Fibroblast of skin of abdomen (primary cell): ENCODE measurements at regions not wholly inside any gene's neighbourhood (a gene's known extent, or its start where the extent isn't known, plus 50 kb on each side); places are given as distances from the start of the nearest gene placed in this dataset.
"Not testable (repeated sequence)": the region's sequence is repeated elsewhere in the genome, so short reads cannot be mapped to it uniquely, and the experiment has no call there.

Experiments
- DNase-seq: peaks from one replicate; pipeline ENCODE4 v3.0.0-alpha.2; 2013

DNA sequence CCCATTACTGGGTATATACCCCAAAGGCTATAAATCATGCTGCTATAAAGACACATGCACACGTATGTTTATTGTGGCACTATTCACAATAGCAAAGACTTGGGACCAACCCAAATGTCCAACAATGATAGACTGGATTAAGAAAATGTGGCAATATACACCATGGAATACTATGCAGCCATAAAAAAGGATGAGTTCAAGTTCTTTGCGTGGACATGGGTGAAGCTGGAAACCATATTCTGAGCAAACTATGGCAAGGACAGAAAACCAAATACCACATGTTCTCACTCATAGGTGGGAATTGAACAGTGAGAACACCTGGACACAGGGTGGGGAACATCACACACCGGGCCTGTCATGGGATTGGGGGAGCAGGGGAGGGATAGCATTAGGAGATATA lies 54.4 kb upstream of the MUCL1 start:
- not testable (repeated sequence) for DNase-seq

DNA sequence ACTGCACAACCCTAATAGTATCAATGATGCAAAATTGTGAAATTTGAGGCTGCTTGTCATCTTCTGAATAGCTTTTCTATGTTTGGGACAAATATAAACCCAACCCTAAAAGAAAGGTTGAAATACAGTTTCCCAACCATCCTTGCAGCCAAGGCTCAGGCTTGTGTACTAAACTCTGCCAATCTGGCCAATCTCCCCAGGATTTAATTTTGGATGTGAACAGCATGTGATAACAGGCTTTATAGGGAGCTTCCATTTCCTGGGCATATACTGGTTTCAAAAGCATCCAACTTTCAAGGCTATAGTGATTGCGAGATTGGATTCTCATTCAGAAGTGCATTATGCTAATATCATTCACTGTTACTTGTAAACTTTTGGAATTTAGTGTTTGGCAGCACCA lies 55.7 kb upstream of the MUCL1 start:
- no peak for DNase-seq

GRCh38 chr12:54796991-54797390 lies 57.3 kb upstream of the MUCL1 start:
- DNase-seq: no peak

DNA sequence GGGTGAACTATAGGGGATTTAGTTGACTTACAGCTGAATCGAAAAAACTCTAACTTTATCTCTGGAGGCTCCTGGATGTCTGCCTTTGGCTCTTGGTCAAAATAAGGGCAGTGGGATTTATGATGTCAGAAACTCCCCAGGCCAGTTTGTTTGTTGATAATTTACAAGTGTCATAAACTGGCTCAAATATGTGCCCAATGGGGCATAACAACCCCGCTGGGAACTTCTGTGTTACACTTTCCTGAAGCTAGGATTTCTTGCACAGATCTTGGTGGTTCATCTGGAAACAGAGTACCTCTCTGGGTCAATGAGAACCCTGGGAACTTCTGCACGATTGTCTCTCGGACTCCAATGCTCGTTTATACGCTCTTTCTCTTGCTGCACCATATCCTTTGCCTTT lies 58.7 kb upstream of the MUCL1 start:
- no peak for DNase-seq

GRCh38 chr12:54786081-54786480 lies 68.2 kb upstream of the MUCL1 start:
- no peak for DNase-seq

DNA sequence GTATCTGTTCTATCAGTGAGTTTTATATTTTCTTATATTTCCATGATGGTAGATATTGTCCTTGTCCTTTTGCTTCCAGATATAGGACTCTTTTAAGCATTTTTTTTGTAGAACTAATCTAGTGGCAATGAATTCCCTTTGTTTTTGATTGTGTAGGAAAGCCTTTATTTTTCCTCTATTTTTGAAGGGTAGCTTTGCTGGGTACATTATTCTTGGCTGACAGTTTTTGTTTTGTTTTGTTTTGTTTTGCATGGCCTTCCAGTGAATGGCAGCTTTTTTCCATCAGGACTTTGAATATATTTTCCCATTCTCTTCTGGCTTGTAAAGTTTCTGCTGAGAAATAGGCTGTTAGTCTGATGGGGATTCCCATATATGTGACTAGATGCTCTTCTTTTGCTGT lies 70.2 kb upstream of the MUCL1 start:
- no peak for DNase-seq

DNA sequence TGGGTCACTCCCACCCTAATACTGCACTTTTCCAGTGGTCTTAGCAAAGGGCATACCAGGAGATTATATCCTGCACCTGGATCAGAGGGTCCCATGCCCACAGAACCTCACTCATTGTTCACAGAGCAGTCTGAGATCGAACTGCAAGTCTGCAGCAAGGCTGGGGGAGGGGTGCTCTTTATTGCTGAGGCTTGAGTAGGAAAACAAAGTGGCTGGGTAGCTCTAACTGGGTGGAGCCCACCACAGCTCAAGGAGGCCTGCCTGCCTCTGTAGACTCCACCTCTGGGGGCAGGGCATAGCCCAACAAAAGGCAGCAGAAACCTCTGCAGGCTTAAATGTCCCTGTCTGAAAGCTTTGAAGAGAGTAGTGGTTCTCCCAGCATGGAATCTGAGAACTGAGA lies 77.3 kb upstream of the MUCL1 start:
- DNase-seq: not testable (repeated sequence)

- no peak for DNase-seq
These were observed 80.7 kb upstream of the MUCL1 start for GRCh38 chr12:54773593-54773992.

GRCh38 chr12:54765652-54766051 lies 88.7 kb upstream of the MUCL1 start:
- no peak for DNase-seq

DNA sequence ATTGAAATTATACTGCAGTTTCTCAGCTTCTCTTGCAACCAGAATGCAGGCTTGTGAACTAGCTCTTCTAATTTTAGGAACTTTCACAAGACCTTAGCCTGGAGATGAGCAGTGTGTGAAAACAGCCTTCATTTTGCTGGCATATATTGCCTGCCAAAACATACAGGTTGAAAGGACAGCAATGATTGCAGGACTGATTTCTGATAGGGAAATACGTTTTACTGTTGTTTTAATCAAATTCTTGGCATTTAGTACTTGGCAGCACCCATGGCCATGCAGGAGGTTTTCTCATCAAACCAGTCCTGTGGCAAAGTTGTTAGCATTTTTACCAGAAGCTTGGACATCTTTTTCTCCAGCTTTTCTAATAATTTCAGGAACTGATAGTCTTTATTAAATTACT lies 91.9 kb upstream of the MUCL1 start:
- no peak for DNase-seq

DNA sequence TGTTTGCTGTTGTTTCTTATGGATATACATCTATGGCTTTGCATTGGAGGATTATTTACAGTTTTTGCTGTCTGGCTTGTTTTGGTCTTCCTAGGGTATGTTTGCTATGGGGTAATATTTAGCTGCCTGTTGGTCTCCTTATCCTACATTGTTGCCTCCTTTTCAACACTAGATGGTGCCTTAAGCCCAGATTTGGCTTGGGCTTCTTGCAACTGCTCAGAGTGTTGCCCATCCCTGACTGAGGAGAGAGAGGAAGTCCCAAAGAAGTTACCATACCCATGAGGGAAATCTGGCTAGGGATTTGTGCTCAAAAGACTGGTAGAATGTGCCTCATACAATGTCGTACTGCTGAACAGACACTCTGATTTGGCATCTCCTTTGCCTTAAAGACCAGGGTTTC lies 94.6 kb upstream of the MUCL1 start:
- no peak for DNase-seq

- DNase-seq: no peak
These were observed 102.8 kb upstream of the MUCL1 start for GRCh38 chr12:54751493-54751892.

DNA sequence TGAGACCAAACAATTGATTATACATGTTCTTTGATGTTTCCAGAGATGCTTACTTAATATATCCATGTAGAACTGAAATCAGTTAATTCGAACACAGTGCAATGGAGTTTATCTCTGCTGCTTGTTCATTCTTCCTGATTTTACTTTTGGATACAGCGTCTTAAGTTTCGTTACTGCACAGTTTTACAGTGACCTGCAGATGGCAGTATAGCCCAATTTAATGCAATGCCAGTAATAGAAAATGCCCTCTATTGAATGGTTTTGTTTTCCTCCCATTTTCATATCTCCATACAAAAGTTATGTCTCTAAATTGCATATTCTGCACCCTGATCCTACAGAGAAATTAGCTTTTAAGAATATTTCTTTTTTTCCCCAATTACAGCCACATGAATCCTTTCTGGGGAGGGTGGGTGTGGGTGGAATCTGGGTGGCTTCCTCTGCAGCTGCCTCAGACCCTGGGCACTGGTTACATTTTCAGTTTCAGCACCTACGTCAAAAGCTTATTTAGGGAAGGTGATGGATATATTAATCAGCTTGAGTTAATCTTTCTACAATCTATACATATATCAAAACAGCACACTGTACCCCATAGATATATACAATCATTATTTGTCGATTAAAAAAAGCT lies 101.1 kb upstream of the DCD start:
- DNase-seq: peak; percentile 36

GRCh38 chr12:54744590-54744989 lies 96.4 kb upstream of the DCD start:
- DNase-seq: no peak

GRCh38 chr12:54740882-54741281 lies 92.7 kb upstream of the DCD start:
- DNase-seq: no peak

GRCh38 chr12:54736549-54736948 lies 88.4 kb upstream of the DCD start:
- DNase-seq: no peak

DNA sequence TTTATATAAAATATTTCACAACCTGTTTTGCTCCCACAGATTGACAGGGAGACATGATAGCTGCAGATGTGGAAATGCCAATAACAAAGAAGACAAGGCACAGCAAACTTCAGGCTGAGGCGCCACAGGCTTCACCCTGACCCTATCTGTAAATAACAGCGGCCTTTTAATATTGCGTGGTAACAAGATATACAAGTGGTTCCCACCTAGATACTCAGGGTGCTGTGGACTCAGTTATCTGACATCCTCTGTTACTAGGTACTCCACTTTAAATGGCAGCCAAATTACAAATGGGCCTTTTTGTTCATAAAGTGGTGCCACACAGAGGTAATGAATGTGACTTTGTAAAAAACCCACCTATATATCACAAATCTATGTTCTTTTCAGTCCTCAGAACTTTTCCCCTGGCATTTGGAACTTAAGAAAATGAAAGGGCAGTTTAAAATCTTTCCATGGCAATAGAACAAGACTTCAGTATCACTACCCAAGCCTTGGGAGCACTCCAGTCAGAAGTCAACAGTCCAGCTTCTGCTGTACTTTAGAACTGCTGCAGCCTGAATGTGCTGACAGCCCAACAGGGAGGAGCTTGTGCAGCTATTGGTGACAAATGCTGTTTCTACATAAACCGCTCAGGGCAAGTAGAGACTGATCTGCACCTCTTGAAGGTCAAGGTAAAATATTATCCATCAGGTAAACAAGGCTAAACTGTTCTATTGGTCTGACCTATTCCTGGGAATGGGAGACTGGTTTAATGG lies 86.2 kb upstream of the DCD start:
- DNase-seq: no peak

GRCh38 chr12:54725233-54725843 lies 77.2 kb upstream of the DCD start:
- DNase-seq: peak; percentile 1

GRCh38 chr12:54723379-54724256 lies 75.5 kb upstream of the DCD start:
- peak; percentile 5 for DNase-seq

DNA sequence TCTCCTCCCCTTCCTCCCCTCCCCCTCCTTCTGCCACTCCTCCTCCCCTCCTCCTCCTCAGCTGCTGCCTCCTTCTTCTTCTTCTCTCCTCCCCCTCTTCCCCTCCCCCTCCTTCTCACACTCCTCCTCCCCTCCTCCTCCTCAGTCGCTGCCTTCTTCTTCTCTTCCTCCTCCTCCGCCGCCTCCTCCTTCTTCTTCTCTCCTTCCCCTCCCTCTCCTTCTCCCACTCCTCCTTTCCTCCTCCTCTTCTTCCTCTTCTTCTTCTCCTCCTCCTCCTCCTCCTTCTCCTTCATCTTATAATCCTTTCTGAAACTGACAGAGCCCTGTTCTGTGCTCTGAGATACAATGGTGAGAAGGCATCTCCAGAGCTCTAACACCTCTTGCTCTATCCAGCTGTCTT lies 73.1 kb upstream of the DCD start:
- no peak for DNase-seq

GRCh38 chr12:54719691-54720090 lies 71.5 kb upstream of the DCD start:
- no peak for DNase-seq

DNA sequence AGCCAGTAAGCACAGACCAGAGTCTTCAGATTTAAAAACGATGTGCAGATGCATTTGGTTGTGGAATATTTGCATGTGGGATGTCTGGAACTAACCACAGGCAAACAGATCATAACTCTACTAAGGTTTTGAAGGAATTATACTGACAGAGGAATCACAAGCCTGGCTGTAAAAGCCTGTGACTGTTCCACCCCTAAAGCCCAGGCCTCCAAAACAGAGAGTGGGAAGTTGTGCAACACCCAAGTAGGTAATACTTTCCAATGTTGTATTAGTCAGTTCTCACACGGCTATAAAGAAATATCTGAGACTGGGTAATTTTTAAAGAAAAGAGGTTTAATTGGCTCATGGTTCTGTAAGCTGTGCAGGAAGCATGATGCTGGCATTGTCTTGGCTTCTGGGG lies 68.1 kb upstream of the DCD start:
- DNase-seq: no peak

DNA sequence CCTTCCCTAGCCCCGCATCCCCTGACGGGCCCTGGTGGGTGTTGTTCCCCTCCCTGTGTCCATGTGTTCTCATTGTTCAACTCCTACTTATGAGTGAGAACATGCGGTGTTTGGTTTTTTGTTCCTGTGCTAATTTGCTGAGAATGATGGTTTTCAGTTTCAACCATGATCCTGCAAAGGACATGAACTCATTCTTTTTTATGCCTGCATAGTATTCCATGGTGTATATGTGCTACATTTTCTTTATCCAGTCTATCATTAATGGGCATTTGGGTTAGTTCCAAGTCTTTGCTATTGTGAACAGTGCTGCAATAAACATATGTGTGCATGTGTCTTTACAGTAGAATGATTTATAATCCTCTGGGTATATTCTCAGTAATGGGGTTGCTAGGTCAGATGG lies 65.7 kb upstream of the DCD start:
- not testable (repeated sequence) for DNase-seq
